ENCODE measurements at regions not wholly inside any gene's neighbourhood (a gene's known extent, or its start where the extent isn't known, plus 50 kb on each side); places are given as distances from the start of the nearest gene placed in this dataset.
"Not testable (repeated sequence)": the region's sequence is repeated elsewhere in the genome, so short reads cannot be mapped to it uniquely, and the experiment has no call there.

- DNase-seq = not testable (repeated sequence)
Observed at GRCh38 chr16:85205257-85205656, 93.0 kb upstream of the CIBAR2 start.

GRCh38 chr16:85205747-85206471 lies 93.6 kb upstream of the CIBAR2 start:
- no peak for DNase-seq

- DNase-seq = no peak
Observed at GRCh38 chr16:85206472-85207356, 94.4 kb upstream of the CIBAR2 start.

- no peak for DNase-seq
Observed at GRCh38 chr16:85207357-85207921, 95.2 kb upstream of the CIBAR2 start.

GRCh38 chr16:85208181-85208580 lies 95.9 kb upstream of the CIBAR2 start:
- no peak for DNase-seq

GRCh38 chr16:85208643-85209520 lies 96.6 kb upstream of the CIBAR2 start:
- no peak for DNase-seq

DNA sequence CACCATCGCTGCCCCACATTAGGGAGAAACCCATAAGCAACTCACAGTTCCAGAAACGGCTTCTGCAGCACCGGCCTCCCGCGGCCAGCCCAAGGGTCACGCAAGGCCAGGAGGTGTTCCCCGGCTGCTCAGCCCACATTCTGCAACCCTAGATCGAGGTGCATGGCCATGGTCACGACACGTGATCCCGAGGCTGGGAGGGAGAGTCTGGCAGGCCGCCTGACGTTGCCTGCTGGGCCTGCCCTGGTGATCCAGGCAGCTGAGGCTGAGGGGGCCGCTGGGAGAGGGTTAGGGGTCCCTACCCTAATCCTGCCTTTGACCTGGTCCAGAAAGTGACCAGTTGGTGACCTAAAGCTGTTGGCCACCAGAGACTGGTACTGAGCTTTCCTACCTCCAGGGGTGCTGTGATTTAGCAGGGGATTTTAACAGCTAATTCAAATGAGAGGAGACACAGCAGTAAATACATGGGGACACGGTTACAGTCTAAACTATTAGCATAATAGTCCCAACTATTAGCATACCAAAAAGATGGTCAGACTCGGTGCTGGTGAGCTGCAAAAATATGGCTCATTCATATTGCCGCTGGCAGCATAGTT lies 97.4 kb upstream of the CIBAR2 start:
- DNase-seq = no peak

DNA sequence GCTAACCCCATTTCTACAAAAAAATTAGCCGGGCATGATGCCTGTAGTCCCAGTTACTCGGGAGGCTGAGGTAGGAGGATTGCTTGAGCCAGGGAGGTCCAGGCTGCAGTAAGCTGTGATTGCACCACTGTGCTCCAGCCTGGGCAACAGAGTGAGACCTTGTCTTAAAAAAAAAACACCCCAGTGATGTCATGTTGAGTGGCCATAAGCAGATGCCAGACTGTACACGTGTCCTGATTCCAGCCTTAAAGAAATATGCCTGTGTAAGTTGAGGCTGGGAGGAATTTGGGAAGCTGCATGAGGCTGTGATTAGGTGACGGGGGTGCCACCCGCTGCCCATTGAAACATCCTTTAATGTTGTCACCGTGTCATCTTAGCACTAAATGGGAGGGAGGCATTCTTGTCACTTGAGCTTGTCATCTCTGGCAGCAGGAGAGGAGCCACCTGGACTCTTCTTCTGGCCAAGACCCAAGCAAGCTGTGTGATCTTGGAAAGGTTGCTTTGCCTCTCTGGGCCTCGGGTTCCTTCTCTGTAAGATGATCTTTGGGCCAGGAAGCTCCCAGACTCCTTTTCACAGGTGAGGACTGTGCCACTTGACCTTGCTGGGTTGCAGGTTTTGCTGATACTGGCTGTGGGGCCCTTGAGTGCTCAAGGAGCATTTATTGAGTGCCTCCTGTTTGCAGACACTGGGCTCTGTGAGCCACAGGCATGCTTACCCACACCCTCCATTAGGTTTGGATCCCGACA lies 98.3 kb upstream of the CIBAR2 start:
- DNase-seq = no peak

GRCh38 chr16:85211271-85211801 lies 99.1 kb upstream of the CIBAR2 start:
- DNase-seq = no peak

- DNase-seq = no peak
Observed at GRCh38 chr16:85213926-85214675, 101.8 kb upstream of the CIBAR2 start.

DNA sequence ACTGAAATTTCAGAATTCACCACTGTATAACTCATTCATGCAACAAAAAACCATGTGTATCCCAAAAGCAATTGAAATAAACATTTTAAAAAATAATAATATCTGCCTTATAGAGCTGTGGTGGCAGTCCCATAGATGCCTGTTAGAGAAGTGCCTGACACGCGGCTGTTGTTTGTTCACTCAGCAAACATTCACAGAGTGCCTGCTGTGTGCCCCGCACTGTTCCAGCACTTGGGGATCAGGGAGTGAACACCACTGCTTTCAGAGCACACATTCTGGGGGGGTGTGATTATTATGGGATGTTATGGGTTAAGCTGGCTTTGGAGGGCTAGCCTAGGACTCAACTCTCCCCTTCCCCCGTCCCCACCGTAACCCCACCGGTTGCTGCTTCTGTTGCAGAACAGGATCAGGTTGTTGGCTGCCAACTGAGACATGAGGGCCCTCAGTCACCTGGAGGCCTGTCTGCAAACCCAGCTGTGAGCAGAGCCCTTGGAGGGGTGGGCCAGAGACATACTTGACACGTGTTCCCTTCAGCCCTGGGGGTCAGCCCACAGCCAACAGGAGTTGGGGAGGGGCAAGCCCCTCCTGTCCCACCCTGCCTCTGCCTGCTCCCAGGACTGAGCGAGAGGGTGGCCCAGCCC lies 103.3 kb upstream of the CIBAR2 start:
- no peak for DNase-seq

DNA sequence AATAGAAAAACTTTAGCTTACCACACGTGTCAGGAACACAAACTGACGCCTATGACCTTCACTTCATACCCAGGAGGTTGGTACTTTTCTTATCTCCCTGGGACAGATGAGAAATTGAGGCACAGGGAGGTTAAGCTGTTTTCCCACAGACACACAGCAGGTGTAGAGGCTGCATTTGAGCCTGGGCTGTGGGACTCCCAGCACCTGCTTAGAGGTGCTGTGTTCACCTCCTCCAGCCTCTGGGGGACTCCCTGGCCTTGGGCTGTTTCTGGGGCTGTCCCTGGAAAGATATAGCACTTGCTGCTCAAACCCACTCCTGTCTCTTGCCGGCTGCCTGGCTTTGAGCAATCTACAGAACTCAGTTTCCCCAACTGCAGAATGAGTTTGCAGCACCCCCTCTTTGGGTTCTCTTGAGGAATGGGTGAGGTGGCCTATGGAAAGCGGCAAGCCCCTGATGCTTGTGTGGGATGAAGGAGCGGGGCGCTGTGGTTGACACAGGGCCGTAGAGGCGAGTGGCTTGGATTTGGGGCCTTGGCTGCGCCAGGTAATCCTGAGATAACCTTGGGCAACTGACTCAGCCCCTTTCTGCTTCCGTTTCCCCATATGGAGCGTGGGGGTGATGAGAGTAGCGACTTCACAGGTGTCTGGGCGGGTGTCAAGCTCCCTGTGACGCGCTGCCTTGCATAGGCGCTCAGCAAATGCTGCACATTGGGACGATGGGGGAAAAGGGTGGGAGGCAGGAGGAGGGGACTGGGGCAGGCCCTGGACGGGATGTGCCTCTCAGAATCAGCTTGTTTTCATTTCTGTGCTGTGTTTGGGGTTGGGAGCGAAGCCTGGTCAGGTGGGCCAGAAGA lies 104.5 kb upstream of the CIBAR2 start:
- DNase-seq = no peak

DNA sequence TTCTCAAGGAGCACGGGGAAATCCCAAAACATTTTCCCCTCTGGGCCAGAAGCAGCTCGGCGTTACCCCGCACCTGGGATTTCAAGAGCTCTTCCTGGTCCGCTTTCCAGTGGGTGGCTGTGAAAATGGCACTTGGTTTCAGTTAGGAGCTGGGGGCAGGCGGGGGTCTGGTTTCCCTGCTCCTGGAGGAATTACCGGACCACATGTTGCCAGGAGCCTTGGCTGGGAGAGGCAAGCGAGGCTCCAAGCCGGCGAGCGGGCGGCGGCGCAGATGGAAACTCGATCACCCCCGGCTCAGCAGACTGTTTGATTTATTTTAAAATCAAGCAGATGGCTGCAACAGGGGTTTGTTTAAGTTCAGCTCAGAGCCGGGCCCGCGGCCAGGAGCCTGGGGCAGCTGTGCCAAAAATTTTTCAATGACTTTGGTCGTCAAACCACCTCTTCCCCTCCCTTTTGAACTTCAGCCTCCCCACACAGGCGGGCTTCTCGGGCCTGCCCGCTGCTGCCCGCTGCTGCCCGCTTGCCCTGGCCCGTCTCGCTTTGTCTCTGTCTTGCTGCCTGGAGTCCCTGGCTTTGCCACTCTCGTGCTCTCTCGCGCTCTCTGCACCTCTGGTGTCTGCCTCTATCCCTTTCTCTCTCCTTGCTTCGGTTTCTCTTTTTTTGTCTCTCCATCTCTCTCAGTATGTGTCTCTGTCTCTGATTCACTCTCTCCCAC lies 108.0 kb upstream of the CIBAR2 start:
- DNase-seq = no peak

DNA sequence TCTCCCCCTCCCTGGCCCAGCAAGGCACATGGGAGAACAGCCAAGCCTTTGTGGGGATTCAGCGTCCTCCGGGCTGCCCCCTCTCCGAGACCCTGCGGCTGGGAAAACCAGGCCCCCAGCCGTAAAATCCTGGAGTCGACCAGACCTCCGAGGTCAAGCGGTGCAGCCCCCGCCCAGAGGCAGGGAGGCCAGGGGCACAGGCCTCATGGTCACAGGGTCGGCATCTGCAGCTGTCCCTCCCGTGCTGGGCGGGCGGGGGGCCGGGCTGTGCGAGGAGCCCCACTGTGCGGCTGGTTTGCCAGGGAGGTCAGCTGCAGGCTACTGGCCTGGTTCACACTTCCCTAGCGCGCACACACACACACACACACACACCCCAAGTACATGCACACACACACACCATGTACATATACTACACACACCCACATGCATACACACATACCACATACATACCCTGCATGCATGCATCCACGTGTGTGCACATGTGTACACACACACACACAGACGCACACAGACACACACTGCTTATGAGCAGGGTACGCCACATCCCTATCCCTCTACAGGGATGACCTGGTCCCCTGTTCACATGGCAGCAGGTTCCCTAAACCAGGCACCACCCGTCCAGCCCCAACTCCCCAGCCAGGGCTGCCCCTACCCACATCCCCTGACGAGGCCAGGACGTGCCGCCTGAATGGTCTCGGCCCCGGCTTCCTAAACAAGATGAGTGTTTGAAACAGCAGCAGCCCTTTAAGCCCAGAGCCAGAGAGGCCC lies 108.9 kb upstream of the CIBAR2 start:
- no peak for DNase-seq

DNA sequence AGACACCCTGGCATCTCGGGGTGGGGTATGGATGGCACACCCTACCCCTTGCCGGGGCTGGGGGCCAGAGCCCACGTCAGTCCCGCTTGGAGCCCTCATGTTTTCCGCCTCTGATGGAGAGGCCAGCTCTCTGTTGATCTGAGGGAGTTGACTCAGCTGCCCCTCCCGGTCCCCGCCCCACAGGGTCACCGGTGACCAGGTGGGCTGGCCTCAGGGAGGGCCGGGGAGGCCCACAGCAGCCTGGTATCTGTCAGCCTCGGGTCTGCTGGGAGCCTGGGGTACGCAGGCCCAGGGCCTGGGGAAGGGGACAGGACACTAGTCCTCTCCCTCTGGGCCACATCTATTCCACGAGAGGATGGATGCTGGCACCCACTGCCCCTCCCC lies 109.5 kb upstream of the CIBAR2 start:
- DNase-seq = no peak

- DNase-seq = no peak
Observed at GRCh38 chr16:85222155-85222863, 110.0 kb upstream of the CIBAR2 start.

DNA sequence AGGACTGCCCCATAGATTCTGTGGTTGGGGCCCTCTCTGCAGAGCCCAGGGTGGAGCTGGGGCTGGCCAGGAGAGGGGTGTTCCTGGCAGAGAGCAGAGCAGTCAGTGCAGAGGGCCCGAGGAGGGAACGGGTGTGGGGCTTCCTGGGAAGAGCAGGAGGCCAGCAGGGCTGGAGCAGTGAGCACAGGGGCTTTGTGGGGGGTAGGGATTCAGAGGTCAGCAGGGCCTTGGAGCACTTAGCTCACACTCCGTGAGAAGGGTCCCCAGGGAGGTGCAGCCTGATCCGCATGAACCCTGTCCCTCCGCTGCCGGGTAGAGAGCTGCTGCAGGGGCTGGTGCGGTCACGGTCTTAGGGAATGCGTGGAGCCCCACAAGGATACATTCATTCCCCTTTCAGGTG lies 113.0 kb upstream of the CIBAR2 start:
- DNase-seq = no peak
